ENCODE measurements at regions not wholly inside any gene's neighbourhood (a gene's known extent, or its start where the extent isn't known, plus 50 kb on each side); places are given as distances from the start of the nearest gene placed in this dataset.

DNA sequence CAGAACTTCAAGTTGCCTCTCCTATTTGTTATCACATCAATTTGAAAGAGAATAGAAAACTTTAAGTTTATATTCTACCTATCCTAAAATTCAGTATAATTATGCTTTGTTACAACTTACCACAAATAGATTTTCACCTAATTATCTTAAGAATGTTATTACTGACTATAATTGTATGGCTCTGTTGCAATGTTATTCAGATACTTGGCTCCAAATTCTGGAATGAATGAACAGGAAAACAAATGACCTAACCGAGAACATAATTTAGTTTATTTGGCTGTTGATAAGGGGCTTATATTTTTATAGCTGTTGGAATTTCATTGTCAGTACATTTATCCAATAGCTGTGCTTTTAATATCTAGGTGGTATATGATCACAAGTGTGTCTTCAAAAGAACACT lies 173.2 kb upstream of the GULP1 start:
- TF ChIP-seq, protein P1, sequence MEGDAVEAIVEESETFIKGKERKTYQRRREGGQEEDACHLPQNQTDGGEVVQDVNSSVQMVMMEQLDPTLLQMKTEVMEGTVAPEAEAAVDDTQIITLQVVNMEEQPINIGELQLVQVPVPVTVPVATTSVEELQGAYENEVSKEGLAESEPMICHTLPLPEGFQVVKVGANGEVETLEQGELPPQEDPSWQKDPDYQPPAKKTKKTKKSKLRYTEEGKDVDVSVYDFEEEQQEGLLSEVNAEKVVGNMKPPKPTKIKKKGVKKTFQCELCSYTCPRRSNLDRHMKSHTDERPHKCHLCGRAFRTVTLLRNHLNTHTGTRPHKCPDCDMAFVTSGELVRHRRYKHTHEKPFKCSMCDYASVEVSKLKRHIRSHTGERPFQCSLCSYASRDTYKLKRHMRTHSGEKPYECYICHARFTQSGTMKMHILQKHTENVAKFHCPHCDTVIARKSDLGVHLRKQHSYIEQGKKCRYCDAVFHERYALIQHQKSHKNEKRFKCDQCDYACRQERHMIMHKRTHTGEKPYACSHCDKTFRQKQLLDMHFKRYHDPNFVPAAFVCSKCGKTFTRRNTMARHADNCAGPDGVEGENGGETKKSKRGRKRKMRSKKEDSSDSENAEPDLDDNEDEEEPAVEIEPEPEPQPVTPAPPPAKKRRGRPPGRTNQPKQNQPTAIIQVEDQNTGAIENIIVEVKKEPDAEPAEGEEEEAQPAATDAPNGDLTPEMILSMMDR (IDR thresholded peaks at IDR 0.05; ENCODE audit: low read depth, low read length, missing input control), result no peak
- TF ChIP-seq TAF1 (conservative IDR thresholded peaks at IDR 0.05), result no peak
- TF ChIP-seq RAD21 (IDR thresholded peaks at IDR 0.05), result no peak
- TF ChIP-seq JUND (IDR thresholded peaks at IDR 0.05), result no peak

Data from liver (tissue), 3 donors.